LNCaP clone FGC (cell line): ENCODE measurements at regions not wholly inside any gene's neighbourhood (a gene's known extent, or its start where the extent isn't known, plus 50 kb on each side); places are given as distances from the start of the nearest gene placed in this dataset.

ENCODE experiments used
- DNase-seq: peaks from one replicate; pipeline ENCODE4 v3.0.0-alpha.2; 2011; ENCODE audit warnings: low read depth
- H3K4me3 ChIP-seq: 2 replicates; pipeline ENCODE4 v1.5.1; 2011; ENCODE audit warnings: mild to moderate bottlenecking, low read depth, low read length, control low read depth
- CTCF ChIP-seq: IDR thresholded peaks from 2 replicates; pipeline ENCODE4 v1.5.1; 2012; ENCODE audit warnings: mild to moderate bottlenecking; ENCODE audit not compliant: control insufficient read depth, insufficient read depth; ENCODE audit errors: extremely low read depth

GRCh38 chr5:128681764-128682592, 143.9 kb upstream of the FBN2 start:
- no peak overlapping the region for H3K4me3 ChIP-seq
- peak; percentile 63 for DNase-seq
- TF ChIP-seq CTCF = no peak

- DNase-seq = no peak
- no peak for TF ChIP-seq CTCF
- no peak overlapping the region for H3K4me3 ChIP-seq
These were observed 144.6 kb upstream of the FBN2 start for GRCh38 chr5:128682669-128683068.

- no peak for TF ChIP-seq CTCF
- H3K4me3 ChIP-seq = no peak overlapping the region
- no peak for DNase-seq
These were observed 146.9 kb upstream of the FBN2 start for GRCh38 chr5:128684961-128685360.

- no peak overlapping the region for H3K4me3 ChIP-seq
- TF ChIP-seq CTCF = no peak
- DNase-seq = no peak
These were observed 149.9 kb upstream of the FBN2 start for GRCh38 chr5:128687930-128688329.

- no peak for DNase-seq
- no peak for TF ChIP-seq CTCF
- H3K4me3 ChIP-seq = no peak overlapping the region
These were observed 155.7 kb upstream of the FBN2 start for GRCh38 chr5:128693764-128694163.

GRCh38 chr5:128695791-128696530, 157.9 kb upstream of the FBN2 start:
- H3K4me3 ChIP-seq = no peak overlapping the region
- peak; percentile 26; the same call in 1 of the 2 replicates for TF ChIP-seq CTCF
- no peak for DNase-seq

- TF ChIP-seq CTCF = no peak
- H3K4me3 ChIP-seq = no peak overlapping the region
- no peak for DNase-seq
These were observed 163.3 kb upstream of the FBN2 start for GRCh38 chr5:128701301-128701700.
